Germinal center (tissue), 1 donor: ENCODE measurements at regions not wholly inside any gene's neighbourhood (a gene's known extent, or its start where the extent isn't known, plus 50 kb on each side); places are given as distances from the start of the nearest gene placed in this dataset.

ENCODE experiments used
- DNase-seq: peaks from one replicate; pipeline ENCODE4 v3.0.0; 2012; ENCODE audit warnings: mixed read lengths, low spot score

- DNase-seq, result no peak
Measured at GRCh38 chr1:164948101-164948500, 389.1 kb downstream of the PBX1 start.

- no peak for DNase-seq
Measured at GRCh38 chr1:164937291-164937690, 378.3 kb downstream of the PBX1 start.

GRCh38 chr1:164932580-164932979, 373.6 kb downstream of the PBX1 start:
- no peak for DNase-seq

- DNase-seq, result no peak
Measured at GRCh38 chr1:164930833-164931232, 371.8 kb downstream of the PBX1 start.

GRCh38 chr1:164930241-164930640, 371.3 kb downstream of the PBX1 start:
- DNase-seq, result no peak

GRCh38 chr1:164928232-164928812, 369.3 kb downstream of the PBX1 start:
- no peak for DNase-seq

GRCh38 chr1:164926107-164926506, 367.1 kb downstream of the PBX1 start:
- no peak for DNase-seq

- DNase-seq, result no peak
Measured at GRCh38 chr1:164922585-164922984, 363.6 kb downstream of the PBX1 start.

- DNase-seq, result no peak
Measured at GRCh38 chr1:164921493-164921892, 362.5 kb downstream of the PBX1 start.

- no peak for DNase-seq
Measured at GRCh38 chr1:164918140-164918539, 359.2 kb downstream of the PBX1 start.

- no peak for DNase-seq
Measured at GRCh38 chr1:164914208-164914607, 355.2 kb downstream of the PBX1 start.

GRCh38 chr1:164912290-164912689, 353.3 kb downstream of the PBX1 start:
- DNase-seq, result no peak

GRCh38 chr1:164910671-164911070, 351.7 kb downstream of the PBX1 start:
- DNase-seq, result no peak

GRCh38 chr1:164907666-164908065, 348.7 kb downstream of the PBX1 start:
- DNase-seq, result no peak

- DNase-seq, result no peak
Measured at GRCh38 chr1:164905869-164906268, 346.9 kb downstream of the PBX1 start.

- no peak for DNase-seq
Measured at GRCh38 chr1:164902491-164902890, 343.5 kb downstream of the PBX1 start.
